ENCODE measurements at regions not wholly inside any gene's neighbourhood (a gene's known extent, or its start where the extent isn't known, plus 50 kb on each side); places are given as distances from the start of the nearest gene placed in this dataset.

- TF ChIP-seq, protein P1, sequence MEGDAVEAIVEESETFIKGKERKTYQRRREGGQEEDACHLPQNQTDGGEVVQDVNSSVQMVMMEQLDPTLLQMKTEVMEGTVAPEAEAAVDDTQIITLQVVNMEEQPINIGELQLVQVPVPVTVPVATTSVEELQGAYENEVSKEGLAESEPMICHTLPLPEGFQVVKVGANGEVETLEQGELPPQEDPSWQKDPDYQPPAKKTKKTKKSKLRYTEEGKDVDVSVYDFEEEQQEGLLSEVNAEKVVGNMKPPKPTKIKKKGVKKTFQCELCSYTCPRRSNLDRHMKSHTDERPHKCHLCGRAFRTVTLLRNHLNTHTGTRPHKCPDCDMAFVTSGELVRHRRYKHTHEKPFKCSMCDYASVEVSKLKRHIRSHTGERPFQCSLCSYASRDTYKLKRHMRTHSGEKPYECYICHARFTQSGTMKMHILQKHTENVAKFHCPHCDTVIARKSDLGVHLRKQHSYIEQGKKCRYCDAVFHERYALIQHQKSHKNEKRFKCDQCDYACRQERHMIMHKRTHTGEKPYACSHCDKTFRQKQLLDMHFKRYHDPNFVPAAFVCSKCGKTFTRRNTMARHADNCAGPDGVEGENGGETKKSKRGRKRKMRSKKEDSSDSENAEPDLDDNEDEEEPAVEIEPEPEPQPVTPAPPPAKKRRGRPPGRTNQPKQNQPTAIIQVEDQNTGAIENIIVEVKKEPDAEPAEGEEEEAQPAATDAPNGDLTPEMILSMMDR (IDR thresholded peaks at IDR 0.05) = no peak
- TF ChIP-seq EZH2 (IDR thresholded peaks at IDR 0.05; ENCODE audit: borderline replicate concordance, insufficient read depth, low read depth, low read length, poor library complexity, severe bottlenecking) = no peak
Observed at GRCh38 chr15:77537006-77537405, 95.7 kb downstream of the LINGO1 start.

All from B cell (primary cell).